Fibroblast of pulmonary artery (primary cell): ENCODE measurements at regions not wholly inside any gene's neighbourhood (a gene's known extent, or its start where the extent isn't known, plus 50 kb on each side); places are given as distances from the start of the nearest gene placed in this dataset.

Source experiments
- DNase-seq: peaks from one replicate; pipeline ENCODE4 v3.0.0-alpha.2; 2010; ENCODE audit warnings: low read depth
- H3K4me3 ChIP-seq: replicated peaks from 2 replicates; pipeline ENCODE4 v1.5.1; 2011; ENCODE audit warnings: low read depth, mild to moderate bottlenecking, control low read depth, low read length, moderate library complexity
- TF ChIP-seq, protein P1 (sequence below): IDR thresholded peaks from 2 replicates; pipeline ENCODE4 v1.5.1; 2011; ENCODE audit warnings: mild to moderate bottlenecking, control low read depth, low read length, inconsistent platforms; ENCODE audit errors: missing control alignments

DNA sequence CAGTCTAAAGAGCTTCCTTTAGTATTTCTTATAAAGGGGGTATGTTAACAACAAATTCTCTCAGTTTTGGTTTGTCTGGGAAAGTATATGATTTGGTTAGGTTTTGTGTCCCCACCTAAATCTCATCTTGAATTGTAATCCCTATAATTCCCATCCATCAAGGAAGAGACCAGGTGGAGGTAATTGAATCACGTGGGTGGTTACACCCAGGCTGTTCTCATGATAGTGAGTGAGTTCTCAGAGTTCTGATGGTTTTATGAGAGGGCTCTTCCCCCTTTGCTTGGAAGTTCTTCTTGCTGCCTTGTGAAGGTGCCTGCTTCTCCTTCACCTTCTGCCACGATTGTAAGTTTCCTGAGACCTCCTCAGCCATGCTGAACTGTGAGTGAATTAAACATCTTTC lies 109.1 kb downstream of the MACIR start:
- no peak overlapping the region for H3K4me3 ChIP-seq
- TF ChIP-seq, protein P1, sequence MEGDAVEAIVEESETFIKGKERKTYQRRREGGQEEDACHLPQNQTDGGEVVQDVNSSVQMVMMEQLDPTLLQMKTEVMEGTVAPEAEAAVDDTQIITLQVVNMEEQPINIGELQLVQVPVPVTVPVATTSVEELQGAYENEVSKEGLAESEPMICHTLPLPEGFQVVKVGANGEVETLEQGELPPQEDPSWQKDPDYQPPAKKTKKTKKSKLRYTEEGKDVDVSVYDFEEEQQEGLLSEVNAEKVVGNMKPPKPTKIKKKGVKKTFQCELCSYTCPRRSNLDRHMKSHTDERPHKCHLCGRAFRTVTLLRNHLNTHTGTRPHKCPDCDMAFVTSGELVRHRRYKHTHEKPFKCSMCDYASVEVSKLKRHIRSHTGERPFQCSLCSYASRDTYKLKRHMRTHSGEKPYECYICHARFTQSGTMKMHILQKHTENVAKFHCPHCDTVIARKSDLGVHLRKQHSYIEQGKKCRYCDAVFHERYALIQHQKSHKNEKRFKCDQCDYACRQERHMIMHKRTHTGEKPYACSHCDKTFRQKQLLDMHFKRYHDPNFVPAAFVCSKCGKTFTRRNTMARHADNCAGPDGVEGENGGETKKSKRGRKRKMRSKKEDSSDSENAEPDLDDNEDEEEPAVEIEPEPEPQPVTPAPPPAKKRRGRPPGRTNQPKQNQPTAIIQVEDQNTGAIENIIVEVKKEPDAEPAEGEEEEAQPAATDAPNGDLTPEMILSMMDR: no peak
- DNase-seq: no peak

DNA sequence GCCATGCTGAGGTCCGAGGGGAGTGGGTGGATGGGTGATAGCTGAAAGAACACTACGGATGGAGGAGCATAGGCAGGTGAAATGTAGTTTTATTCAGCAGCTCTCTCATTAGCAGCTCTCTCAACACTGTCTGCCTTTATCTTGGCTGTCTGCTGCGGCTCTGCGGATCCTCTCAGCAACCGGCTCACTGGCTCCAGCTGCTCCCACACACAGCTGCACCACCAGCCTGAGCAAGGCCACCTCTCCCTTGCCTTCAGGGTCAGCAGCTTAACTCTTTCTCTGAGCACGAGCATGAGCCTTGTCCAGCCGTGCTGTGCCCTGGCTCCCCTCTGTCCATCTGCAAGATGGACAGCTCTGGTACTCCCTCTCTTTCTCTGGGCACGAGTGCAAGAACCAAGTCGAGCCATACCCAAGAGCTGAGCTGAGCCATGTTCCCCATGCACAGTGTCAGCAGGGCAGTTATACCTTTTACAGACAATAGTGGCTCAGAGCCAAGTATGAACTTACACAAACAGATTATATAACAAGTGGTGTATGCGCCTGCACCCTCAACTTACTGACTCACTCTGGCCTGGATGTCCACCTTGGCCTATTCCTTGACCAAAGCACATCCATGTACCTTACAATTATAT lies 108.5 kb downstream of the MACIR start:
- TF ChIP-seq, protein P1: no peak
- no peak for DNase-seq
- H3K4me3 ChIP-seq: no peak overlapping the region

DNA sequence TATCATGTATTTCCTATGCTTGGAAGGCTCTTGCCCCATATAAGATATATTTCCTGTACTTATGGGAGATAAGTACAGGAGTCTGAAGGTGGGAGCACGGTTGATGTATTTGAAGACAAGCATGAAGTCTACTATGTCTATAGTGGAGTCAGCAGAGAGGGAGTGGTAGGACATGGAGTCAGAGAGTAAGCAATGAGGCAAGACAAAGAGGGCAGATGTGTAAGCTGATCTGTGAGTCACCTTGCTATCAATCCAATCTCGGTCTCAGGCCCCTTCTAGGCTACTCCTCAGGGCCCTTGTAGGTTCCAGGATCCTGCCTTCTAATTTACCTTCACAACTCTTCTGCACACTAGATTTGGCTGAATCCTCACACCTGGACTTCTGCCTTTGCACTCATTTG lies 105.5 kb downstream of the MACIR start:
- DNase-seq: no peak
- TF ChIP-seq, protein P1: no peak
- H3K4me3 ChIP-seq: no peak overlapping the region

DNA sequence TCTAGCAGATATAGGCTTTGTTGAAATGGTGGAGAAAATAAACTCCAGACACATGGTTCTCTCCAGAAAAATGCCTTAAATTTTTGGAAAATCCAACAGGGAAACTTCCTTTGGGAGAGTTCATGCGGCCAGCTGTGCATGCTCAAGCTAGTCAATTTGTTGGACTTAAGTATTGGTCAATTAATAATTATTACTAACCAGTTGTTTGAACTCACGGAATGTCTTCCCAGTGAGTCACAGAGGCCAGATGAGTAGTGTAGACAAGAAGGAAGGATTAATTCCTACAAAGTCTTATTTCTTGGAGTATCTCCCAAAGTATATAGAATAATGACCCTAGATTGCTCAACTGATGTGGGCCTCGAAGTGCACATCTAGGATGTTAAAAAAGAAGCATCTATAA lies 103.6 kb downstream of the MACIR start:
- TF ChIP-seq, protein P1: no peak
- no peak overlapping the region for H3K4me3 ChIP-seq
- no peak for DNase-seq

DNA sequence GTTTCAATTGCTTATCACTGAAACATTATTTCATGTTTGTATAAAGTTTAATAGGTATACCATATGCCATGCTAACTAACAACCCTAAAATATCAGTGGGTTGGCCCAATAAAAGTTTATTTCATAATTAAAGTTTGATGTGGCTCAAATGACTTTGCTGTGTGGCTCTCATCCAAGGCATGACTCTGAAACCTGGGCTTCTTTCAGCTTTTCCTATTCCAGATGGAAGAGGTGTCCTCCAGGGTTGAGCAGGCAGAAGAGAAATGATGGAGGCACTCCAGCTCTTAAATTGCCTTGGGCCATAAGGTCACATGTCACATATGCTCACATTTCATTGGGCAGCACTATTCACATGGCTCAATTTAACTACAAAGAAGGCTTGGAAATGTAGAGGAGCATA lies 101.9 kb downstream of the MACIR start:
- no peak overlapping the region for H3K4me3 ChIP-seq
- TF ChIP-seq, protein P1: no peak
- DNase-seq: no peak

DNA sequence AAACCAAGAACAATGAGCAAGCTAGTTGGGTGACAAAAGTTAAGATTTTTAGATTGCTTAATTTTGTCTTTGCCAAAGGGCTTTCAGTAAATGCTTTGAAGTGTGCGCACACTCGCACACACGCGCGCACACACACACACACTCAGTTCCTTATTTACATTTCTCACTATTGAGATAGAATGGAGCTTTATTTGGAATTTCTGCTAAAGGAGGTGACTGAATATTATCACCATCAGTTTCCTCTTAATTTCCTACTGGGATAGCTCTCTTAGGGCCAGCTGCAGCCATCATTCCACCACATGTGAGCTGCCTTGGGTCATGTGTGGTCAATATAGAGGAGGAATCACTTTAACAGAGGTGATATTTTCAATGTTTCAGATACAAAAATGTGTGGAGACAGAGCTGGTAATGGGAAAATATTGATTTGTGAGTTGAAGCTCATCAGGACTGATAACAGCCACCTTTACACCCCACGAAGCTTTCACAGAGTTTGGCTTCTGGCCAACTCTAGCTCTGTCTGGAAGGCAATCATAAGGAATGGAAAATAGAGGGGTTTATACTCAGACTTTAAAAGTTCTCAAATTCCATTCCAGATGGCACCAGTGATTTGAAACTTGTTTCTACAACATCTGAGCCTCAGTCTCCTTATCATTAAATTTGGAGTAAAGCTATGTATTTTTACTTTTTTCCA lies 99.9 kb downstream of the MACIR start:
- DNase-seq: no peak
- TF ChIP-seq, protein P1: no peak
- no peak overlapping the region for H3K4me3 ChIP-seq

DNA sequence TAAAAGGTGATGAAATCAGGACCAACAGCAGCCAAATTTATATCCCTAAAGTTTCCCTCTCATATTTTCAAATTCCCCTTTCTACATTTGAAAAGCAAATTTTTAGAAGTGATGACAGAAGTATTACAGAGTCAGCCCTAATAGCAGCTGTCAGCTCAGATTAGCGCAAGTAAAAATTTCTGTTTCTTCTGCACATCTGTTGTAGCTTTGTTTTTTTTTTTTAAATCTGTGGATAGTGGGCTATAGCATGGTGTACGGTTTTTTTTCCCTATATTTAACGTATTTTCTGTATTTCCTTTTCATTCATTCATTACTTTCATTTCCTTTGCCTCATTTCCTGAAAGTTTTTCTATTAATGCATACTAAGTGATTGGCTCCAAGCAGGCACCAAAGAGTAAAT lies 99.1 kb downstream of the MACIR start:
- H3K4me3 ChIP-seq: no peak overlapping the region
- TF ChIP-seq, protein P1: no peak

More for the DNA sequence above, 99.1 kb downstream of the MACIR start:
- no peak for DNase-seq
